AG10803 (cell line): ENCODE measurements at regions not wholly inside any gene's neighbourhood (a gene's known extent, or its start where the extent isn't known, plus 50 kb on each side); places are given as distances from the start of the nearest gene placed in this dataset.

Experiments used
- DNase-seq: peaks from one replicate; pipeline ENCODE4 v3.0.0; 2010; ENCODE audit warnings: low read depth
- H3K4me3 ChIP-seq: 2 replicates; pipeline ENCODE4 v1.5.1; 2011; ENCODE audit warnings: mild to moderate bottlenecking, low read length, control low read depth
- TF ChIP-seq, protein P1 (sequence below): conservative IDR thresholded peaks from 2 replicates; pipeline ENCODE4 v1.5.1; 2011; ENCODE audit warnings: mild to moderate bottlenecking, low read length, control low read depth, inconsistent platforms

DNA sequence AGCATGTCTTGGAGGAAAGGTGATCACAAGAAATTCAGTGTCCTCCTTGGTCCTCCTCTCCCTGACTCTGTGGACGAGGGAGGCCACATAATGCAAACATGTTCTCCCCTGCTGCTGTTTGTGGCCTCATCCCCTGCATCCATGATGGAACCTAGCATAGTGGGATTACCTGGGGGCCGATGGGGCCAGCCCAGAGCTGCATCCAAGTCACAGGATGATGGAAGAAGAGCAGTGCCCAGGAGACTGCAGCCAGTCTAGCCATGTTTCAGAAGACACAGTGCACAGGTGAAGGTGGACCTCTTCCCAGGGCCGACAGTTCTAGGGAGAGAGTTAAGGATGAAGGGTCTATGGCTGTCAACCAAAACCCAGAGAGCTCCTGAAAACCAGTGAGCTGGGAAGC lies 213.6 kb upstream of the B3GAT1 start:
- DNase-seq = no peak
- no peak overlapping the region for H3K4me3 ChIP-seq
- TF ChIP-seq, protein P1, sequence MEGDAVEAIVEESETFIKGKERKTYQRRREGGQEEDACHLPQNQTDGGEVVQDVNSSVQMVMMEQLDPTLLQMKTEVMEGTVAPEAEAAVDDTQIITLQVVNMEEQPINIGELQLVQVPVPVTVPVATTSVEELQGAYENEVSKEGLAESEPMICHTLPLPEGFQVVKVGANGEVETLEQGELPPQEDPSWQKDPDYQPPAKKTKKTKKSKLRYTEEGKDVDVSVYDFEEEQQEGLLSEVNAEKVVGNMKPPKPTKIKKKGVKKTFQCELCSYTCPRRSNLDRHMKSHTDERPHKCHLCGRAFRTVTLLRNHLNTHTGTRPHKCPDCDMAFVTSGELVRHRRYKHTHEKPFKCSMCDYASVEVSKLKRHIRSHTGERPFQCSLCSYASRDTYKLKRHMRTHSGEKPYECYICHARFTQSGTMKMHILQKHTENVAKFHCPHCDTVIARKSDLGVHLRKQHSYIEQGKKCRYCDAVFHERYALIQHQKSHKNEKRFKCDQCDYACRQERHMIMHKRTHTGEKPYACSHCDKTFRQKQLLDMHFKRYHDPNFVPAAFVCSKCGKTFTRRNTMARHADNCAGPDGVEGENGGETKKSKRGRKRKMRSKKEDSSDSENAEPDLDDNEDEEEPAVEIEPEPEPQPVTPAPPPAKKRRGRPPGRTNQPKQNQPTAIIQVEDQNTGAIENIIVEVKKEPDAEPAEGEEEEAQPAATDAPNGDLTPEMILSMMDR = no peak

DNA sequence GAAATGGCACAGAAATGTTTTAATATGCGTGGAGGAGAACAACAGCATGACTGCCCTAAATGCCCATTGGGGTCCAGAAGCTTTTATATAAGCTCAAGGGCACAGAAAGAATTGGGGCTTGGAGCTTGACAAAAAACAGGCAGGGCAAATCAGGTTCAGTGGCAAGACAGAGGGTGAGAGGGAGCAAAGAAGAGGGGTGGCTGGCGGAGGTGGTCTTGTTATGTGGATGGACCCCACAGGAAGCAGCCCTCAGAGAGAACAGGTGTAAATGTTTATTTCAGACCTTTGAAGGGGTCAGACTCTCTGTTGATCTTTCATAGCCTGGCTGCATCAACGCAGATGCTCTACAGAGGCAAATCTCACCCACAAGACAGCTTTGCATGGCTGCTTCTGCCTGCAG lies 213.1 kb upstream of the B3GAT1 start:
- DNase-seq = no peak
- no peak overlapping the region for H3K4me3 ChIP-seq

GRCh38 chr11:134624166-134624920 lies 212.3 kb upstream of the B3GAT1 start:
- TF ChIP-seq, protein P1 = no peak
- no peak overlapping the region for H3K4me3 ChIP-seq
- DNase-seq = no peak

More for the DNA sequence above, 213.1 kb upstream of the B3GAT1 start:
- TF ChIP-seq, protein P1 = no peak

GRCh38 chr11:134623711-134624110 lies 211.7 kb upstream of the B3GAT1 start:
- no peak for DNase-seq
- TF ChIP-seq, protein P1 = no peak
- H3K4me3 ChIP-seq = no peak overlapping the region

DNA sequence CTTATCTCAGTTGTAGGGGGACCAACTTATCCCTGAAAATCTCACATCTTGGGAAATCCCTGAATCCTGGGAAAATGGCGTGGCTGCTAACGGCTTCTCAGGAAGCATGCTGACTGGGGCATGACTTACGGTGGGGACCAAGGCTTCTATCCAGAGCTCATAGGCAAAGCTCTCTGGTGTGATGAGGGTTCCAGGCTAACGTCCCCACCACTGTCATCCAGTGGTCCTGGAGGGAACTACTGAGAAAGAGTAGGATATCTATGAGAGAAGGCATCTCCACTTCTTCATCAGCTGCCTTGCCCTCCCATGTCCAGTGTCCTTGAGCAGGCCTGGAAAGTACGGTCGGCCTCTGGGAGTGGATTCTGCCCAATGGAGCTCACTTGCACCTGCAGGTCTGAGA lies 210.4 kb upstream of the B3GAT1 start:
- TF ChIP-seq, protein P1 = no peak
- DNase-seq = no peak
- H3K4me3 ChIP-seq = no peak overlapping the region

DNA sequence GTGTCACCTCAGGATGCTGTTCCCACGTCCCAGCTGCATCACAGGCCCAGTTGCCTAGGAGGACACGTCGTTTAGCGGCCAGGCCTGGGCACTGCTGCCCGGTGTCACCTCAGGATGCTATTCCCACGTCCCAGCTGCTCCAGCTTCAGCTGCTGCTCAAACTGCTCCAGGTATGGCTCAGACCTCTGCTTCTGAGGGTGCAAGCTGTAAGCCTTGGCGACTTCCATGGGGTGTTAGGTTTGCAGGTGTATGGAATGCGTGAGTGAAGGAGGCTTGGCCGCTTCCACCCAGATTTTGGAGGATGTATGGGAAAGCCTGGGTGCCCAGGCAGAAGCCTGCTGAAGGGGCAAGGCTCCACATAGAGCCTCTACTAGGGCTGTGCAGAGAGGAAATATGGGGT lies 205.3 kb upstream of the B3GAT1 start:
- DNase-seq = no peak
- H3K4me3 ChIP-seq = no peak overlapping the region
- TF ChIP-seq, protein P1 = no peak

DNA sequence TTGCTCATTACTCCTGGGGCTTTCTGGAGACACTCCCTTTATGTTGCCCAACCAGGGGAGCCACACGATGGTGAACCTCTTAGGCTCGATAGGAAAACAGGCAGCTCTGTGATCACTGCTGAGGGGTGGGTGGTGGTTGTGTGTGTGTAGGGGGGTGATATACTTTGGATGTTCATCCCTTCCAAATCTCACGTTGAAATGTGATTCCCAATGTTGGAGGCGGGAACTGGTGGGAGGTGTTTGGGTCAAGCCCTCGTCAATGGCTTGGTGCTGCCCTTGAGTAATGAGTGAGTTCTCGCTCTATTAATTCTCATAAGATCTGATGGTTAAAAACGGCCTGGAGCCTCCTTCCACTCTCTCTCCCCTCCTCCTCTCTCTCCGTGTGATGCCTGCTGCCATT lies 204.0 kb upstream of the B3GAT1 start:
- no peak for DNase-seq
- TF ChIP-seq, protein P1 = no peak
- H3K4me3 ChIP-seq = no peak overlapping the region
